ENCODE measurements at regions not wholly inside any gene's neighbourhood (a gene's known extent, or its start where the extent isn't known, plus 50 kb on each side); places are given as distances from the start of the nearest gene placed in this dataset.

- no peak for TF ChIP-seq CTCF (conservative IDR thresholded peaks at IDR 0.05; ENCODE audit: low read depth, low read length)
- no peak for TF ChIP-seq EZH2 (IDR thresholded peaks at IDR 0.05; ENCODE audit: borderline replicate concordance, low read depth, low read length, poor library complexity, severe bottlenecking)
These were observed 203.8 kb upstream of the HS3ST1 start for GRCh38 chr4:11632483-11632882.

Measured in A673 (cell line).